ENCODE measurements at regions not wholly inside any gene's neighbourhood (a gene's known extent, or its start where the extent isn't known, plus 50 kb on each side); places are given as distances from the start of the nearest gene placed in this dataset.
"Not testable (repeated sequence)": the region's sequence is repeated elsewhere in the genome, so short reads cannot be mapped to it uniquely, and the experiment has no call there.

GRCh38 chr5:165405340-165405739, 1899.9 kb downstream of the MAT2B start:
- in situ Hi-C loops (cut with MboI; ENCODE audit: low sequenced_read_pairs): no loop called here

GRCh38 chr5:165407352-165407751, 1901.9 kb downstream of the MAT2B start:
- in situ Hi-C loops (cut with MboI; ENCODE audit: low sequenced_read_pairs): no loop called here

- in situ Hi-C loops (cut with MboI; ENCODE audit: low sequenced_read_pairs): no loop called here
Measured at GRCh38 chr5:165410476-165410875, 1905.1 kb downstream of the MAT2B start.

- in situ Hi-C loops (cut with MboI; ENCODE audit: low sequenced_read_pairs): not testable (repeated sequence)
Measured at GRCh38 chr5:165411532-165411931, 1906.1 kb downstream of the MAT2B start.

GRCh38 chr5:165420493-165420892, 1915.1 kb downstream of the MAT2B start:
- in situ Hi-C loops (cut with MboI; ENCODE audit: low sequenced_read_pairs): no loop called here

GRCh38 chr5:165423697-165424299, 1918.4 kb downstream of the MAT2B start:
- in situ Hi-C loops (cut with MboI; ENCODE audit: low sequenced_read_pairs): no loop called here

- in situ Hi-C loops (cut with MboI; ENCODE audit: low sequenced_read_pairs): no loop called here
Measured at GRCh38 chr5:165425594-165425993, 1920.2 kb downstream of the MAT2B start.

GRCh38 chr5:165448753-165449152, 1943.3 kb downstream of the MAT2B start:
- in situ Hi-C loops (cut with MboI; ENCODE audit: low sequenced_read_pairs): no loop called here

GRCh38 chr5:165457859-165458481, 1952.6 kb downstream of the MAT2B start:
- in situ Hi-C loops (cut with MboI; ENCODE audit: low sequenced_read_pairs): no loop called here

GRCh38 chr5:165459232-165459631, 1953.8 kb downstream of the MAT2B start:
- in situ Hi-C loops (cut with MboI; ENCODE audit: low sequenced_read_pairs): no loop called here

GRCh38 chr5:165460911-165461310, 1955.5 kb downstream of the MAT2B start:
- in situ Hi-C loops (cut with MboI; ENCODE audit: low sequenced_read_pairs): no loop called here

- in situ Hi-C loops (cut with MboI; ENCODE audit: low sequenced_read_pairs): no loop called here
Measured at GRCh38 chr5:165477546-165477945, 1972.1 kb downstream of the MAT2B start.

GRCh38 chr5:165495829-165496380, 1990.5 kb downstream of the MAT2B start:
- in situ Hi-C loops (cut with MboI; ENCODE audit: low sequenced_read_pairs): no loop called here

GRCh38 chr5:165497707-165498106, 1992.3 kb downstream of the MAT2B start:
- in situ Hi-C loops (cut with MboI; ENCODE audit: low sequenced_read_pairs): no loop called here

- in situ Hi-C loops (cut with MboI; ENCODE audit: low sequenced_read_pairs): no loop called here
Measured at GRCh38 chr5:165502893-165503691, 1997.7 kb downstream of the MAT2B start.

GRCh38 chr5:165504674-165505073, 1999.3 kb downstream of the MAT2B start:
- in situ Hi-C loops (cut with MboI; ENCODE audit: low sequenced_read_pairs): no loop called here

GRCh38 chr5:165508286-165508685, 2002.9 kb downstream of the MAT2B start:
- in situ Hi-C loops (cut with MboI; ENCODE audit: low sequenced_read_pairs): no loop called here

- in situ Hi-C loops (cut with MboI; ENCODE audit: low sequenced_read_pairs): no loop called here
Measured at GRCh38 chr5:165508861-165509260, 2003.4 kb downstream of the MAT2B start.

GRCh38 chr5:165521816-165522610, 2016.6 kb downstream of the MAT2B start:
- in situ Hi-C loops (cut with MboI; ENCODE audit: low sequenced_read_pairs): no loop called here

GRCh38 chr5:165525271-165525670, 2019.9 kb downstream of the MAT2B start:
- in situ Hi-C loops (cut with MboI; ENCODE audit: low sequenced_read_pairs): no loop called here

- in situ Hi-C loops (cut with MboI; ENCODE audit: low sequenced_read_pairs): no loop called here
Measured at GRCh38 chr5:165526357-165526756, 2020.9 kb downstream of the MAT2B start.
